RWPE2 (cell line): ENCODE measurements at regions not wholly inside any gene's neighbourhood (a gene's known extent, or its start where the extent isn't known, plus 50 kb on each side); places are given as distances from the start of the nearest gene placed in this dataset.

Source experiments
- ATAC-seq: fragments of 200-7000 bp; cut with Tn5 transposase; 3 replicates; pipeline ENCODE4 v1.9.1; 2021; ENCODE audit warnings: low read depth
- DNase-seq: peaks from one replicate; pipeline ENCODE4 v3.0.0-alpha.2; 2020; ENCODE audit warnings: low spot score
- H3K27ac ChIP-seq: fragments of 450-650 bp; 2 replicates; pipeline ENCODE4 v1.5.1; 2017; ENCODE audit warnings: mild to moderate bottlenecking; ENCODE audit not compliant: poor library complexity, severe bottlenecking
- H3K27me3 ChIP-seq: fragments of 250-450 bp; sonication (Bioruptor Pico); 2 replicates; pipeline ENCODE4 v1.5.1; 2021; ENCODE audit warnings: mild to moderate bottlenecking, moderate library complexity; ENCODE audit not compliant: insufficient read depth, poor library complexity, severe bottlenecking
- H3K36me3 ChIP-seq: fragments of 250-450 bp; sonication (Bioruptor Pico); 2 replicates; pipeline ENCODE4 v1.5.1; 2020; ENCODE audit warnings: low read depth, mild to moderate bottlenecking, moderate library complexity
- H3K4me1 ChIP-seq: fragments of 250-450 bp; sonication (Bioruptor Pico); 2 replicates; pipeline ENCODE4 v1.5.1; 2021; ENCODE audit warnings: mild to moderate bottlenecking, moderate library complexity; ENCODE audit not compliant: insufficient read depth, poor library complexity, severe bottlenecking
- H3K4me3 ChIP-seq: fragments of 250-450 bp; sonication (Bioruptor Pico); 2 replicates; pipeline ENCODE4 v1.5.1; 2021; ENCODE audit warnings: mild to moderate bottlenecking, moderate library complexity; ENCODE audit not compliant: severe bottlenecking
- H3K9me3 ChIP-seq: fragments of 250-450 bp; sonication (Bioruptor Pico); 2 replicates; pipeline ENCODE4 v1.5.1; 2021; ENCODE audit warnings: mild to moderate bottlenecking, moderate library complexity; ENCODE audit not compliant: severe bottlenecking
- TF ChIP-seq, protein P1 (sequence below): fragments of 450-650 bp; IDR thresholded peaks from one replicate; pipeline ENCODE4 v1.5.1; 2017; ENCODE audit warnings: mild to moderate bottlenecking, moderate library complexity; ENCODE audit not compliant: poor library complexity, severe bottlenecking

DNA sequence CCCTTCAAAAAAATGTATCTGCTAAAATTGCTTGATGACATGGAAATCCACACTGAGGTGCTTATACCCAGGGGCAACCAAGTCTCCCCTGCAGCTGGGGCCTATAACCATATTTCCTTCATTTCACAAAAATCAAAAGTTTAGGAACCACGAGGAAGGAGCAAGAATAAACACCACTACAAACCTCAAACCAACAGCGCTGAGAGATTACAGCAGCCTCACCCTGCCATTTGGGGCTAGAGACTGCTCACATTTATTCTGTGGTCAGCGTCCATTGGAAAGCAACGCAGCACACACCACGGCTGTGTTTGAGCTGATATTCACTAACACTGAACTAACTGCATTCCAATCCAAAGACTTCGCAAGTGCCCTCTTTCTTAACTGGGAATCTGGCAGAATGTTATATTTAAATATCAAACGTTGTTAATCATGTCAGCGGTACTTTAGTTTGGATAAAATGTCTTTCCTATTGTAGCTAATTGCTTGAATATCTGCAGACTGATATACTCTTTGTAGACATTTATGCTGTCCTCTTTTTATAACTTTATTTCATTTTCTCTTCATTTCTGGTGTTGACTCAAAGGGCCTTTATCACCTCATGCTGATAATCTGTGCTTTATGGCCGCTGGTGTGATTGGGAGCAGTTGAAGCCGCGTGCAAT is 94.6 kb downstream of the FOXA2 start:
- Histone ChIP-seq H3K27ac (no peak overlapping the region), H3K27me3 (no peaks in the 10 kb centered on the region), H3K36me3 (no peaks in the 10 kb centered on the region), H3K4me3 (no peak overlapping the region), H3K4me1 (no peaks in the 10 kb centered on the region), H3K9me3 (peaks cover 4% of the 10 kb centered on the region)
- TF ChIP-seq, protein P1, sequence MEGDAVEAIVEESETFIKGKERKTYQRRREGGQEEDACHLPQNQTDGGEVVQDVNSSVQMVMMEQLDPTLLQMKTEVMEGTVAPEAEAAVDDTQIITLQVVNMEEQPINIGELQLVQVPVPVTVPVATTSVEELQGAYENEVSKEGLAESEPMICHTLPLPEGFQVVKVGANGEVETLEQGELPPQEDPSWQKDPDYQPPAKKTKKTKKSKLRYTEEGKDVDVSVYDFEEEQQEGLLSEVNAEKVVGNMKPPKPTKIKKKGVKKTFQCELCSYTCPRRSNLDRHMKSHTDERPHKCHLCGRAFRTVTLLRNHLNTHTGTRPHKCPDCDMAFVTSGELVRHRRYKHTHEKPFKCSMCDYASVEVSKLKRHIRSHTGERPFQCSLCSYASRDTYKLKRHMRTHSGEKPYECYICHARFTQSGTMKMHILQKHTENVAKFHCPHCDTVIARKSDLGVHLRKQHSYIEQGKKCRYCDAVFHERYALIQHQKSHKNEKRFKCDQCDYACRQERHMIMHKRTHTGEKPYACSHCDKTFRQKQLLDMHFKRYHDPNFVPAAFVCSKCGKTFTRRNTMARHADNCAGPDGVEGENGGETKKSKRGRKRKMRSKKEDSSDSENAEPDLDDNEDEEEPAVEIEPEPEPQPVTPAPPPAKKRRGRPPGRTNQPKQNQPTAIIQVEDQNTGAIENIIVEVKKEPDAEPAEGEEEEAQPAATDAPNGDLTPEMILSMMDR: no peak
- ATAC-seq (no peak), DNase-seq (no peak)

DNA sequence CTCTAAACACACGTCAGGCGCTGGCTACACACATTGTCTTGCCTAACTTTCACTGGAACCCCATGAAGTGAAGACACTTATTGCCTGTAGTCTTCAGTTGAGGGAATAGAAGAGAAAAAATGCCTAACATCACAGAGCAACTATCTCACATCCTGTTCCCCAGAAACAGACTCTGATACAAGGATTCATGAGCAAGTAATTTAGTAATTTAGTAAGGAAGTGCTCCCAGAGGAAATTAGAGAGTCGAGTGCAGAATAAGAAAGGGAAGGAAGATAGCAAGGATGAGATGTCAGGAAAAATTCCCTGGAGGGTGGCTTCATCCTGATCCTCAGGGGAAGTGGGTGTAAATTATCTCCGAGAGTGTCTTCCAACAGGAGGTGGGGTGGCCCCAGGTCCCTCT is 104.0 kb downstream of the FOXA2 start:
- Histone ChIP-seq H3K36me3 (no peaks in the 10 kb centered on the region), H3K27me3 (no peaks in the 10 kb centered on the region), H3K27ac (no peak overlapping the region), H3K4me3 (no peak overlapping the region), H3K9me3 (peaks cover 3% of the 10 kb centered on the region), H3K4me1 (no peaks in the 10 kb centered on the region)
- DNase-seq (no peak), ATAC-seq (no peak)
- TF ChIP-seq, protein P1: no peak

- no peak for ATAC-seq
These were observed 108.7 kb downstream of the FOXA2 start for GRCh38 chr20:22475662-22476061.

DNA sequence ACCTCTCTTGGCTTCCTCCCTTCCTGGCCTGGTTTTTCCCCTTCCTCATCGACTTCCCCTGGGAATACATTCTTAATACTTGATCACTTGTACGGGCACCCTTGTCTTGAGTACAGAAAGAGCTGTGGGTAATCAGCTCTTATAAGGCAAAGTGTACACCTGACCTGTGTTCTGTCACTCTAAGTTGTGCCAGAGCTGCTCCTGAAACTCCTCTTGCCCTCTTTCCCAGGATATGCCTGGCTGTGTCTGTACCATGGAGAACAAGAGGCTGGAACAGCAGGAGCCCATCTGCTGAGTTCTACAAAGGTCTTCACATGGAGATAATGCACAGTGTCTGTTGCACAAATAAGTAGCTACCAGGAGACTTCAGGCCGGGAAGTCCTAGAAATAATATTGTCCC is 110.1 kb downstream of the FOXA2 start:
- TF ChIP-seq, protein P1: no peak
- Histone ChIP-seq H3K4me1 (no peaks in the 10 kb centered on the region), H3K27ac (no peak overlapping the region), H3K4me3 (no peak overlapping the region), H3K27me3 (no peaks in the 10 kb centered on the region), H3K36me3 (no peaks in the 10 kb centered on the region), H3K9me3 (no peaks in the 10 kb centered on the region)
- ATAC-seq (no peak), DNase-seq (no peak)

More at GRCh38 chr20:22475662-22476061, 108.7 kb downstream of the FOXA2 start:
- H3K4me1 ChIP-seq: no peaks in the 10 kb centered on the region
- TF ChIP-seq, protein P1: no peak
- no peak overlapping the region for H3K4me3 ChIP-seq
- H3K27me3 ChIP-seq: no peaks in the 10 kb centered on the region
- no peaks in the 10 kb centered on the region for H3K9me3 ChIP-seq
- no peak overlapping the region for H3K27ac ChIP-seq
- no peaks in the 10 kb centered on the region for H3K36me3 ChIP-seq
- DNase-seq: no peak

- no peak for DNase-seq
- TF ChIP-seq, protein P1: no peak
- H3K27ac ChIP-seq: no peak overlapping the region
These were observed 111.1 kb downstream of the FOXA2 start for GRCh38 chr20:22473293-22473692.

More at GRCh38 chr20:22473293-22473692, 111.1 kb downstream of the FOXA2 start:
- H3K9me3 ChIP-seq: no peaks in the 10 kb centered on the region
- no peaks in the 10 kb centered on the region for H3K36me3 ChIP-seq
- no peak overlapping the region for H3K4me3 ChIP-seq
- H3K4me1 ChIP-seq: no peaks in the 10 kb centered on the region
- no peak for ATAC-seq
- no peaks in the 10 kb centered on the region for H3K27me3 ChIP-seq
